Nephron (organoid): ENCODE measurements at regions not wholly inside any gene's neighbourhood (a gene's known extent, or its start where the extent isn't known, plus 50 kb on each side); places are given as distances from the start of the nearest gene placed in this dataset.

Experiments
- H3K27ac Mint-ChIP-seq, 3 experiments: 2 replicates each; pipeline ENCODE4 v1.8.0; 2020; ENCODE audit warnings: mixed read lengths in 3 of 3, mild to moderate bottlenecking in 2 of 3, moderate library complexity in 1 of 3
- H3K27me3 Mint-ChIP-seq: 2 replicates; pipeline ENCODE4 v1.8.0; 2021; ENCODE audit warnings: low read depth, mild to moderate bottlenecking, moderate library complexity, mixed read lengths
- H3K36me3 Mint-ChIP-seq: 2 replicates; pipeline ENCODE4 v1.8.0; 2020; ENCODE audit warnings: low read depth, mixed read lengths
- H3K4me1 Mint-ChIP-seq: 2 replicates; pipeline ENCODE4 v1.8.0; 2020; ENCODE audit warnings: mixed read lengths
- H3K4me3 Mint-ChIP-seq, 3 experiments: 2 replicates each; pipeline ENCODE4 v1.8.0; 2020; ENCODE audit warnings: mild to moderate bottlenecking in 3 of 3, mixed read lengths in 3 of 3, moderate library complexity in 2 of 3
- H3K9me3 Mint-ChIP-seq: 2 replicates; pipeline ENCODE4 v1.8.0; 2020; ENCODE audit warnings: mixed read lengths
- CTCF ChIP-seq, 3 experiments: fragments of 200-600 bp; sonication (generic); IDR thresholded peaks; one replicate each; pipeline ENCODE4 v1.5.0; 2021; ENCODE audit warnings: antibody characterized with exemption in 3 of 3; ENCODE audit not compliant: unreplicated experiment in 3 of 3

GRCh38 chr17:51555153-51555552 is 294.8 kb downstream of the UTP18 start:
- no peak for TF ChIP-seq CTCF (IDR thresholded peaks at IDR 0.05; ENCODE audit: unreplicated experiment in 3 of 3)
- no peak overlapping the region for H3K4me3 Mint-ChIP-seq
- H3K27me3 Mint-ChIP-seq, result peaks cover 7% of the 10 kb centered on the region
- no peaks in the 10 kb centered on the region for H3K4me1 Mint-ChIP-seq
- no peaks in the 10 kb centered on the region for H3K36me3 Mint-ChIP-seq
- H3K27ac Mint-ChIP-seq, result no peak overlapping the region
- no peaks in the 10 kb centered on the region for H3K9me3 Mint-ChIP-seq

- TF ChIP-seq CTCF (IDR thresholded peaks at IDR 0.05; ENCODE audit: unreplicated experiment in 3 of 3), result no peak
- Mint-ChIP-seq H3K4me3 (no peak overlapping the region), H3K4me1 (no peaks in the 10 kb centered on the region), H3K36me3 (no peaks in the 10 kb centered on the region), H3K27me3 (peaks cover 14% of the 10 kb centered on the region), H3K9me3 (peaks cover 3% of the 10 kb centered on the region), H3K27ac (no peak overlapping the region)
These were observed 299.4 kb downstream of the UTP18 start for GRCh38 chr17:51559778-51560177.

GRCh38 chr17:51560398-51560797 is 300.1 kb downstream of the UTP18 start:
- H3K9me3 Mint-ChIP-seq, result peaks cover 3% of the 10 kb centered on the region
- peaks cover 14% of the 10 kb centered on the region for H3K27me3 Mint-ChIP-seq
- no peak overlapping the region for H3K27ac Mint-ChIP-seq
- no peaks in the 10 kb centered on the region for H3K36me3 Mint-ChIP-seq
- no peak for TF ChIP-seq CTCF (IDR thresholded peaks at IDR 0.05; ENCODE audit: unreplicated experiment in 3 of 3)
- H3K4me1 Mint-ChIP-seq, result no peaks in the 10 kb centered on the region
- H3K4me3 Mint-ChIP-seq, result no peak overlapping the region

DNA sequence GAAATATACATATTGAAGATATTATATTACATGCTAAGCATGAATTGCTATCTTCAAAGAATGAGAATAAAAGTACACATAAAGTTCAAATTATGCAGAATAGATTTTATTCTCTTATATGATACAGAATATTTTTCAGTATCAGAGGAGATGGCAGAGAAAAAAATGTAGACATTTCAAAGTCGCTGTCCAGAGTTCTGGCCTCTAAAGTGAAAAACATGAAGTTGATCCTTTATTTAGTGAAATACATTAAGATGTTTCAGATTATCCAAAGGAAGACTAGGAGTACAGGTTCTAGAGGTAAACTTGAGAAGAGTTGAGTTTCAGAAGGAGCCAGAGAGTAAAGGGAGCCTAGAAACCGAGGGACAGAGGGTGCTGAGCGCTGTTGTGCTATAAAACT is 303.6 kb downstream of the UTP18 start:
- Mint-ChIP-seq H3K9me3 (peaks cover 3% of the 10 kb centered on the region), H3K4me1 (no peaks in the 10 kb centered on the region), H3K36me3 (no peaks in the 10 kb centered on the region), H3K27me3 (peaks cover 11% of the 10 kb centered on the region), H3K4me3 (no peak overlapping the region), H3K27ac (no peak overlapping the region)
- no peak for TF ChIP-seq CTCF (IDR thresholded peaks at IDR 0.05; ENCODE audit: unreplicated experiment in 3 of 3)

GRCh38 chr17:51572115-51572514 is 311.8 kb downstream of the UTP18 start:
- TF ChIP-seq CTCF (IDR thresholded peaks at IDR 0.05; ENCODE audit: unreplicated experiment in 3 of 3), result no peak
- Mint-ChIP-seq H3K27ac (no peak overlapping the region), H3K27me3 (peaks cover 15% of the 10 kb centered on the region), H3K4me1 (no peaks in the 10 kb centered on the region), H3K4me3 (no peak overlapping the region), H3K36me3 (no peaks in the 10 kb centered on the region), H3K9me3 (peaks cover 22% of the 10 kb centered on the region)
